HG02885 (cell line): ENCODE measurements at regions not wholly inside any gene's neighbourhood (a gene's known extent, or its start where the extent isn't known, plus 50 kb on each side); places are given as distances from the start of the nearest gene placed in this dataset.

Experiments used
- ATAC-seq: cut with Tn5 transposase; IDR thresholded peaks from one replicate; pipeline ENCODE4 v1.9.1; 2021; ENCODE audit warnings: mild to moderate bottlenecking; ENCODE audit not compliant: unreplicated experiment, poor library complexity

DNA sequence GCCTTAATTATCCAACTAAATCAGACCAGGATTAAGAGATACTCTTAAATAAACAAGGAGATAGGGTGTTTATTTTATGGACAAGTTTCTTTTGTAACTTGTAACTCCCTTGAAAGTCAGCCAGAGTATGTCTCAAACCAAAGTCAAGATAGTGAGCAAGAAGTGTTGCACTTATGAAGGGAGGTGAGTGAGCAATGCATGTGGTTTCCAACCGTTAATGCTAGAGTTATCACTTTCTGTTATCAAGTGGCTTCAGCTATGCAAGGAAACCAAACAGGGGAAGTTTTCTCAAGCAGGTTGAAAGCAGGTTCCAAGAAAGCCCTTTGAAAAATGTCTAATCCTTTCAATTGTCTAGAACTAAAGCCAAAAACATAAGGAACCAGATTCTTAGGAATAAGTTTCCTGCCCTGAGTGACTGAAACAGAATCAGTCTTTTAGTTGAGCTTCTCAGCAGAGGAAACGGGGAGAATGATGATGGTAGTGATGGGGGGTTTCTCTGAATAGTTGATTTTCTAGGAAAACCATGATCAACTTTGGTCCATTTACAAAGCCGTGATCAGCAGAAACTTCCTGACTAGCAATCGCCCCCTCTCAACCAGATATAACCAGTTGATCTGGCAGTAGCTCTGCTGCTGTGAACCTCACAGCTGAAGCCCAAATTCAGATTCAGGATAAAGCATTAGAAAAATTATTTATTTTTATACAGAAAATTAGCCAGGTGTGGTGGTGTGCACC lies 128.4 kb downstream of the DAD1 start:
- ATAC-seq: peak; percentile 33

- ATAC-seq: no peak
These were observed 130.3 kb downstream of the DAD1 start for GRCh38 chr14:22458737-22459136.

DNA sequence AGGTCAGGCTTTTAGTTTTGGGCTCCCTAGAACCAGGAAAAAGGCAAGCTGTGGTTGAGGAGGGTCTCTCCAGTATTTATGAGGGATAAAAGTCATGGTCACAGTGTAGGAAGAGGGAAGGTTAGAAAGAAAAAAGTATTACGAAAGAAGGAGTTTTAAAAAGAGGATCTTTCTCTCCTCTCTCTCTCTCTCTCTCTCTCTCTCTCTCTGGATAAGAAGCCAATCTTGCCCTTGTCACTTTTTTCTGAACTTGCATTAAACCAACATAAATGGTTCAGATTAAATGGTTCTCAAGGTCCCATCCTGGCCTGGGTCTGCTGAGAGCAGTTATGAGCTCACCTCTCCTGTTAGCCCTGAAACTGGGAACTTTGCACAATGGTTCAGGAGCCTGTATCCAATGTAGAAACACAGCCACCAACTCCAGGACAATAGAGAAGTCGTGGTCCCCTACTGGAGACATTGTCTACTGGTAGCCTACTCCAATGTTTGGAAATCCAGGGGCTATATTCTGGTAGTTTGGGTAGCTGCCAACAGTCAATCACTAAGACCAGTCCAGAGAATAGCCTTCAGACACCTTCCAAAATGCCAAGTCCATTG lies 131.9 kb downstream of the DAD1 start:
- no peak for ATAC-seq

DNA sequence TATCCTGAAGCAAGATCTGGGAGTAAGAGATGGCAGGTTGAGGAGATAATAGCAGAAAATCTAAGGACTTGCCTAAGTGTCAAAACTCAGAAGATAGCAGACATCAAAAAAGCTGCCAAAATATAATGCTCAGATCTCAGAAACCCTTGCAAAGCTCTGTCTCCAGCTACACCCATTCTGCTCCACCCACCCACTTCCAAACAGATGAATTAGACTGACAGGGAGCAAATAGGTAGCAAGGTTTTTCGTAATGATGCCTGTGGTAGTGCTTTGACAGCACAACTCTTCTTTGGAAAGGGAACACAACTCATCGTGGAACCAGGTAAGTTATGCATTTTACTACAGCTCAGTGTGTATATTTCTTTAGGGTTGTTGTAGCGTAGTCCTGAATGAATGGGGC lies 132.6 kb downstream of the DAD1 start:
- ATAC-seq: no peak

- ATAC-seq: no peak
These were observed 136.7 kb downstream of the DAD1 start for GRCh38 chr14:22452330-22452729.

DNA sequence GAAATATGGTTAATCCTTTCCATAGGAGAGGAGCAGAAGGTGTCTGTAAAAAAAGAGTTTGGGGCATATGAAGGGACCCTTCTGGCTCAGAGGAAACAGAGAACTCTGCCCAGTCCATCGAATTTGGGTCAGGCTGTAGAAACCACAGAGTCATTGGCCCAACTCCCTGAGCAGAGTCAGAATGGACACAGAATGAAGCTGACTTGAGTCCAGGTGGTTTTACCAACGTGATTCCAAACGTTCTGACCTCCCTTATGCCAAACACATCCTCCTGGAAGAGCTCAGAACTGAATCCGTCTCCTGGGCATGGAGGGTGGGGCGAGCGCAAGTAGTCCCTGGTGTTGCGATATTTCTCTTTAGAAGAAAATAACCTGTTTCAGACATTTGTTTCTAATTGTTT lies 138.8 kb downstream of the DAD1 start:
- no peak for ATAC-seq

DNA sequence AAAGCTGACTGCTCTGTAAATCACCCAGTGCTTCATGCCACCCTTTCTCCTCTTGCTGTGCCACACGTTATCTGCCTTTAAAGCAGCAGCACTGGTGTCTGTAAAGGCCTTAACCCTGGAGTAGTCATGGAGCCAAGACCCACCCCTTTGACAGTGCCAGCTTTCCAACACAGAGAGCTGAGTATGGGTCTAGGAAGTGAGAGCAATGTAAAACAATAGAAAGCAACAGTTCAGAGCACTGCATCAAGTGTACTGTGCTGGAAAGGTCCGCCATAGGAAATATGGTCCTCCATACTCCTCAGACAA lies 139.5 kb downstream of the DAD1 start:
- no peak for ATAC-seq

DNA sequence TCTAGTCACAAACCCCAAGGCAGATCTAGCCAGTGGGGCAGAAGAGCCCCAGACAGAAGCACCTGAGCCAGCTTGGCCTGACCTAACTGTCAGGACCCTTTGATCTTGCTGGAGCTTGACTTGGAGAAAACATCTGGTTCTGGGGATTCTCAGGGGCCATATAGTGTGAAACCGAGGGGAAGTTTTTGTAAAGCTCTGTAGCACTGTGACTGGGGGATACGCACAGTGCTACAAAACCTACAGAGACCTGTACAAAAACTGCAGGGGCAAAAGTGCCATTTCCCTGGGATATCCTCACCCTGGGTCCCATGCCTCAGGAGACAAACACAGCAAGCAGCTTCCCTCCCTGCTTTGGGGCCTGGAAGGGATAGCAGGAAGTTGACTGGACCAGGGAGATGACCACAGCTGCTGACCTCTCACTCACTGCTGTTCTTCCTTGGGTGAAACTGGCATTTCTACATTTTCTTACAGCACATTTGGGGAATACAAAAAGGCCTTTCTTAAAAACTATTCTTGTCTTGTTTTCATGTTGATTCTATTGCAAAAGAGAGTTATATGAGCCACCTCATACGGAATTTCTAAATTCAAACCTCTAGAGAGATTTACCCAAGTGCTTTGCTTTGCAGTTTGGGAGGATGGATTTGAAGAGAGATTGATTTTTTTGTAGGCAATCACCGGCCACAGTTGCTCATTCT lies 140.0 kb downstream of the DAD1 start:
- ATAC-seq: peak; percentile 53

DNA sequence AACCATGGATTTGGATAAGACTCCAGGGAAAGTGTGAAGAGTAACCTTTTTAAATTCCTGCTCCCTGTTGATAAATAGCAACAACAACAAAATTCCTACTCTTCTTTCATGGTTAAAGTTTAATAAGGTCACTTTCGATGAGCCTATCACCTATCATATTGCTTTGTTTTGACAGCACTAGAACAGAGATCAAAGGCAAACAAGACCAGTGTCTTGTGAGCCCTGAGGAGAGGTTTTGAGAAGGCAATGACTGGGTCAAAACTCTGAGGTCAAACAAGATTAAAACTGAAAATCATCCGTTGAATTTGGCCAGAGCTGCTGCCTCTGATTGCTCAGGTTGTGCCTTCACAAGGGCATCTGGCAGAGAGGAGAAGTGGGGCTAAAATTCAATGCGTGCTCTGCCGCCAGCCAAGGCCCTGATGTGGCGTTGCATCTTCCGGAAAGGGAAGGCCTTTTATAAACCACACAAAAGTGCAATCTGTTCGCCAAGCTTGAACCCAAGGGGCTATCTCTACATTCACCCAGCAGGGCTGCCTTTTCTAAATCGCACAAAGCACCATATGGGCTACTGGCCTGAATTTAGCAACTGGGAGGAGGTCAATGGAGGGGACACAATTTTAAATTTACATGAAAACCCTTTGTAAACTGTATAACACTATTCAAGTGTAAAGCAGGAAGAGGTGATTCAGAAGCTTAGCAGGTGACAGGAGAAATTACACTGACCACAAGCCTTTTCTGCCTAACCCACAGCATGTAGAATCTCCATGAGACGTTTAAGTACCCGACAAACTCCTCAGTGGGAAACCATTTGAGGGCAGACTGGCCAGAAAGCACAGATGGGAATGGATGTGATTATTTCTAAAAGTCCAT lies 140.8 kb downstream of the DAD1 start:
- peak; percentile 74 for ATAC-seq

DNA sequence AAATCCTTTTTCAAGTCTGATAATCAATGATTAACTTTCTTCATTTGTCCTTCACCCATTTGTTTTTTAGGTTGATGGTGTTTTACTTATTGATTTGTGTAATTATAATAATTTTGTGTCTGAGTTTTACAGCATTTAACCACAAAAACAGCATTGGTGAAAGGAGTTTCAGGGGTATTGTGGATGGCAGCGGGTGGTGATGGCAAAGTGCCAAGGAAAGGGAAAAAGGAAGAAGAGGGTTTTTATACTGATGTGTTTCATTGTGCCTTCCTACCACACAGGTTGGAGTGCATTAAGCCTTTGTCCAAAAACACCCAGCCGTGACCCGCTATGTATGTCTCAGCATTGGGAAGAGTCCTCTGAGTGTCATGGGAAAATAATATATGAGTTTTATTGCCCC lies 150.3 kb downstream of the DAD1 start:
- no peak for ATAC-seq

DNA sequence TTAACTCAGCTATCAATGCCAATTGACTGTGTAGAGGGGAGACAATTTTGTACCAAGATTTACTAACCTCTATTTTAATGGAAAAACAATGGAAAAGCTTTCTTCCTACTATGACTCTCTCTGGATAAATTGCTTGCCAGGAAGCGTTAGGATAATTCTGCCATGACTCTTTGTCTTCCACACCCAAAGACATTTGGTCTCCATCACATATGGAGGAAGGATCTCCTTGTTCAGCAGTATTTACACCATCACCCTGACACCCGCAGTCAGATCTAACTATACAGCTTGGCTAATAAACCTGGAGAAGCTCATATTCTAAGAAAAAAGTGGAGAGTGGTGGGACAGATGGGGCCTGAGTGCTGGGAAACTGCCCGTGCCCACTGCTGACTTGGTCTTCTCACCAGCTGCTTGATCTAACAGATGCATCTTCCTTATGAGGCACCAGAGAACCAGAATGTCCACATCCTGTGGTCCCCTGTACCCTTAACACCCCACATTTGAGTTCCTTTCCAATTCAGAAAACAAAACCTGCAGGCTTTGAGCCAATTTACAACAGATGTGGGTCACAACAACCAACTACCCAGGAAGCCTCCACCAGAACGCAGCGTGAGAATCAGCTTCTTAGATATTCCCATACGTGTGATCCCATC lies 154.0 kb downstream of the DAD1 start:
- ATAC-seq: no peak

DNA sequence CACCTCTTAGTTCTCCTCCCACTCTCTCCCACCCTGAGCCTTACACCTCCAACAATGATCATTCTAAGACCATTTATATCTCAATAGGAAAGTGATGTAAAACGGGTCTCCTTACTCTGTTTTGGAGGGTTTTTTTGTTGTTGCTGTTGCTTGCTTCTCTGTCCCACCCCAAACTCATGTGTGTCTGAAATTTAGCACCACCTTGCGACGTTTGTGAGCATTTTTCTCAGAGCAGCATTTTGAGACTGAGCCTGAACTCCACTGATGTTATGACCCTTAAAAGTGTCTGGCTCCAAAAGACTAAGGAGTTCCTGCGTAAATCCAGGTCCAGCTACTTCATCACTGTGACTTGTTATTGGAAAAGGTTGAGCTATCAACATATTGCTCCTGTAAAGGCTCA lies 155.0 kb downstream of the DAD1 start:
- no peak for ATAC-seq

GRCh38 chr14:22433069-22433468 lies 156.0 kb downstream of the DAD1 start:
- peak; percentile 48 for ATAC-seq

- ATAC-seq: no peak
These were observed 156.6 kb downstream of the DAD1 start for GRCh38 chr14:22432348-22432976.

DNA sequence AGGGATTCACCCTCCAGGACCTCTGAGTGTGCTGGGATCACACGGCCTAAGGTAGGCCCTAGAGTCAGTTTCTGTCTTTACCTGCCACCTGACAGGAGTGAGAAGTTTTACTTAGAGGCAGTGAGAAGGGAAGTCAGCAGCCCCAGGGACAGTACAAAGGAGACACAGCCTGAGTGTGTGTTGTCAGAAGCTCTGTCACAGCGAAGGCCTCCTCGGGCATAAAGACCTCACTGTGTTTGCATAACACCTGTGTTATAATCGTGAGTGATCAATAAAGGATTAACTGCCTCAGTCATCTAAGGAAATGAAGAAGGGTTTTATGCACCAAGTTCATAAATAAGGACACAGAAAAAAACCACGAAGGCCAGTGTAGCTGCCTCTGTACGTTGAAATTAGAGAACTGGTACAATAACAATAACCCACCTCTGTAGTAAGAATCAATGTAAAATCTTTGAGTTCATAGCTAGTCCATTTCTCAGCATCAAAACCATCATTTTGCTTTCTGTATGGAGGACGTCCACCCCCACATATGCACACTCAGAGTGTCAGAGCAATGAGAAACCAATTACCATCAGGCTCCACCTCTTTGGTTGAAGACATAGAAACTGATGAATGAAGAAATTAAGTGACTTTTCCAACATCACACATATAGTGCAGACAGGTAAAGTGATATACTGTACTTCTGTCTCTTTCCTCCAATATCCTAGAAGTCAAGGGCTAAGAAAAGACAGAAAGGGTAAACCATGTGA lies 159.3 kb downstream of the DAD1 start:
- no peak for ATAC-seq

DNA sequence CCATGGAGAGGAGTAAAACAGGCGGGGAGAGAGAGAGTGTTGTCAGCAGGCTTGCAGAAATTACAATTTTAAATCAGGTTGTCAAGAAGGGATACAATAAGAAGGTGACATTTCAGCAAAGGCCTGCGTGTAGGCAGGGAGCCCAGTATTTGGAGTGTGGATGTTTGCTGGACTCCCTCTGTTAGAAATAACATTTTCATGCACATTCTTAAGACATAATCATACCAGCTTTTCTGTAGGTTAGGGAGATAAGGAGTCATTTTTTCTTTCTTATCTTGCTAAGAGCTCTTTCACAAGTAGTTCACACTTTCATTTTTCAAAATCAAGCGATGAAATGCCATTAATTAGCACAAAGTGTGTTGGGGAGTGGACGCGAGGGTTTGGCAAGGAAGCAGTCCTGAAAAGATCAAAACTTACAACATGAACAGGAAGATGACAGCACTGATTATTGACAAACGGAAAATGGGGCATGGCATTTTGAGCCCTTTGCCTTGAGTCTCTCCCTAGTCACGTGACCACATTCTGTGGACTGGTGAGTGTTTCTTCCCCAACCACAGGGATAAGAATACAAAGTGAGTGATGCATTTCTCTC lies 160.2 kb downstream of the DAD1 start:
- ATAC-seq: no peak

GRCh38 chr14:22427771-22428231 lies 161.2 kb downstream of the DAD1 start:
- ATAC-seq: no peak

DNA sequence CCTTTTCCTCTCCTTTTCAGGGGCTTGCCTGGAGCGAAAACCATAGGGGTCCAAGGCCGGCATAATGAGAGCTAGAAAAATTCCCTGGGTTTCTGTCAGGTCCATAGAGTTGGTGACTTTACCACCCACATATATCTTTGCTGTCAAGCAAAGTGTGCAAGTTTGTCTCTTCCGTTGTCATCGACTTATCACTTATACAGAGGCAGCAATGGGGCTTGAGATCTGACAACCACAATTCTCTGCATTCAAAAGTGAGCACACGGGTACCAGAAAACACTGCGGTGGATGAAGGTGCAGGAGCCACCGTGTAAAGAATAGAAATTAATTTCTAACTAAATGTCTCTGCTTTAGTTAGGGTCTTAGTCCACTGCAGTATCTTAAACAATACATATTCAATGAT lies 162.3 kb downstream of the DAD1 start:
- ATAC-seq: no peak

DNA sequence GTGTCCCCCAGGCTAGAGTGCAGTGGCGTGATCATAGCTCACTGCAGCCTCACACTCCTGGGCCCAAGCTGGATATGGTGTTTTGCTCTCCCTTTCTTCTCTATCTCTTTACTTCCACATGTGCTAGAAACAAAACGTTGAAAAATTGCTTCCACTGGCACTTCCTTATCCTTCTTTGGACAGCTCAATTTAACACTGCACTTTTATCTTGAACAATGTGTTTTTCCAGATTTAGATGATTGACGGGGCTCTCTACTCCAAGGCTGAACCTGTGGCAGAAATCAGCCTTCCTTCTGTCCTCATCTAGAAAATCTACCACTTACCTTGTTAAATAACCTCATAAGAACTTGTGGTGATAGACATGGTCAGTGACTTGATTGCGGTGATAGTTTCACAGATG lies 165.1 kb downstream of the DAD1 start:
- ATAC-seq: no peak
